Testis (tissue), 2 donors: ENCODE measurements at regions not wholly inside any gene's neighbourhood (a gene's known extent, or its start where the extent isn't known, plus 50 kb on each side); places are given as distances from the start of the nearest gene placed in this dataset.

Experiments
- CTCF ChIP-seq, 3 experiments: fragments of 450-650 bp in 2 of 3; fragments of 200-600 bp in 1 of 3; sonication (generic) in 1 of 3; IDR thresholded peaks; one replicate each; pipeline ENCODE4 v1.5.1; 2016 to 2019; ENCODE audit warnings: antibody characterized with exemption in 3 of 3, mild to moderate bottlenecking in 2 of 3, moderate library complexity in 1 of 3
- POLR2A ChIP-seq: fragments of 450-650 bp; IDR thresholded peaks from one replicate; pipeline ENCODE4 v1.6.1; 2017; ENCODE audit warnings: antibody characterized with exemption, mild to moderate bottlenecking, moderate library complexity

GRCh38 chr1:203932556-203932955, 71.2 kb downstream of the SNRPE start:
- no peak for TF ChIP-seq POLR2A
- TF ChIP-seq CTCF (IDR thresholded peaks at IDR 0.05): no peak
